ENCODE measurements at regions not wholly inside any gene's neighbourhood (a gene's known extent, or its start where the extent isn't known, plus 50 kb on each side); places are given as distances from the start of the nearest gene placed in this dataset.

DNA sequence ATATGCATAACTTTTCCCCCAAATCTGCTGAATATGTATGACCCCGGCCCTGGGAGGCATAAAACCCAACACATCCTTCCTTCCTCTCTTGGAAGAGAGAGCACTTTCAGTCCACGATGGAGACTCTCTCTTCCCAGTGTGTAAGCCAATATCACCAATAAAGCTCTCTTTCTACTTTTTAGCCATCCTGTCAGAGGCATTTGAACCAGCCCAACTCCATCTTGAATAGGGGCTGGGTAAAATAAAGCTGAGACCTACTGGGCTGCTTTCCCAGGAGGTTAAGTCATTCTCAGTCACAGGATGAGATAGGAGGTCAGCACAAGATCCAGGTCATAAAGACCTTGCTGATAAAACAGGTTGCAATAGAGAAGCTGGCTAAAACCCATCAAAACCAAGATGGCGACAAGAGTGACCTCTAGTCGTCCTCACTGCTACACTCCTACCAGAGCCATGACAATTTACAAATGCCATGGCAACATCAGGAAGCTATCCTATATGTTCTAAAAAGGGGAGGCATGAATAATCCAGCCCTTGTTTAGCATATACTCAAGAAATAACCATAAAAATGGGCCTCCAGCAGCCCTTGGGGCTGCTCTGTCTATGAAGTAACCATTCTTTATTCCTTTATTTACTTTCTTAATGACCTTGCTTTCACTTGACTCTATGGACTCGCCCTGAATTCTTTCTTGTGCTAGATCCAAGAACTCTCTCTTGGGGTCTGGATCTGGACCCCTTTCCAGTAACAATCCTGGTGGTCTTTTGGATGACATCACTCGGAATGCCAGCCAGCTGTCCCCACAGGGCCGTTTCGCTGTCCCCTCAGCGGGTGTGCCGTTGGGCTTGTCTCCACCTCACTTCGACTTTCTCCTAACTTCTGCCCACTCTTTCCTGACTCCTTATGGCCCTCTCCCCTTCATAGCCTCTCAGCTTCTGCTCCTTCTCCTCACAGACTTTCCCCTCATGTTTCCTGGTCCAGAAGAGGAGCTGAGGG lies 53.4 kb upstream of the NKD1 start:
- no peak overlapping the region for H3K4me3 Mint-ChIP-seq
- no peaks in the 10 kb centered on the region for H3K4me1 ChIP-seq (ENCODE audit: control insufficient read depth in 2 of 2, insufficient read depth in 2 of 2, low read length in 2 of 2)
- no peak overlapping the region for H3K4me3 ChIP-seq (ENCODE audit: control extremely low read depth in 1 of 5, extremely low read depth in 1 of 5, insufficient read depth in 1 of 5, low read depth in 2 of 5, low read length in 4 of 5)
- TF ChIP-seq CTCF (IDR thresholded peaks at IDR 0.05) (no peak), EZH2 (IDR thresholded peaks at IDR 0.05; ENCODE audit: borderline replicate concordance, insufficient read depth, low read depth, low read length, poor library complexity, severe bottlenecking) (no peak)
- ATAC-seq (ENCODE audit: low read depth) (no peak), DNase-seq (no peak)
- no peak overlapping the region for H3K4me2 ChIP-seq (replicated peaks; ENCODE audit: low read depth, low read length, poor library complexity, severe bottlenecking)
- H3K9me3 ChIP-seq (ENCODE audit: control extremely low read depth in 1 of 3, control insufficient read depth in 2 of 3, insufficient read depth in 1 of 3, low read length in 2 of 3), result peaks cover 0 to 7% (median 0%) of the 10 kb centered on the region in 3 donors
- ChIA-PET CTCF (interaction anchor here (1.0 kb wide), 1 partner anchor 150 kb away, joined by 3 read pairs; no protein-coding TSS in a partner anchor), POLR2A (no interaction called here)
- no peak overlapping the region for H3K9ac ChIP-seq (ENCODE audit: low read length)
- no peak overlapping the region for H2AFZ ChIP-seq (ENCODE audit: insufficient read depth, low read depth, low read length, poor library complexity, severe bottlenecking)
- H3K79me2 ChIP-seq (ENCODE audit: control insufficient read depth, insufficient read depth, low read length), result no peaks in the 10 kb centered on the region
- H4K20me1 ChIP-seq (ENCODE audit: control insufficient read depth, insufficient read depth, low read length, poor library complexity, severe bottlenecking), result no peaks in the 10 kb centered on the region
- 81% methylated on average over 9 of the region's 11 CpGs for WGBS (ENCODE audit: insufficient coverage)
- H3K36me3 ChIP-seq (replicated peaks in 1 of 2; ENCODE audit: control extremely low read depth in 1 of 2, control insufficient read depth in 1 of 2, extremely low read depth in 1 of 2, insufficient read depth in 2 of 2, low read length in 1 of 2), result no peaks in the 10 kb centered on the region
- no peaks in the 10 kb centered on the region for H3K9me3 Mint-ChIP-seq (ENCODE audit: insufficient read depth)
- H3K27me3 ChIP-seq (replicated peaks in 1 of 4; ENCODE audit: control extremely low read depth in 1 of 4, control insufficient read depth in 3 of 4, insufficient read depth in 4 of 4, low read length in 3 of 4), result peaks cover 0 to 5% (median 0%) of the 10 kb centered on the region in 4 experiments
- H3K27me3 Mint-ChIP-seq, result peaks cover 18% of the 10 kb centered on the region
- no peak overlapping the region for H3K27ac ChIP-seq (ENCODE audit: low read length in 2 of 2)
- intact Hi-C loops (cut with micrococcal nuclease), result no loop called here
- H3K4me1 Mint-ChIP-seq, result no peaks in the 10 kb centered on the region
- H3K27ac Mint-ChIP-seq, result no peak overlapping the region

DNA sequence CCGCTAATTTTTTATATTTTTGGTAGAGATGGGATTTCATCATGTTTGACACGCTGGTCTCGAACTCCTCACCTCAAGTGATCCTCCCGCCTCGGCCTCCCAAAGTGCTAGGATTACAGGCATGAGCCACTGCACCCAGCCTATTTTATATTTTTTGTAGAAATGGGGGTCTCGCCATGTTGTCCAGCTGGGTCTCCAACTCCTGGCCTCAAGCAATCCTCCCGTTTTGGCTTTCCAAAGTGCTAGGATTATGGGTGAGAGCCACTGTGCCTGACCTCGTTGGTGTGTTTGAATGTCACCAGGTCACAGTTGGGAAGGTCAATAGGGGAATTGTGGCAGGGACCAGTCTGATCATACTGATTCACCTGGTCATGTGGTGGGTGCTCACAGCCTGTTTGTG lies 56.7 kb upstream of the NKD1 start:
- Histone ChIP-seq H3K9ac (ENCODE audit: low read length) (no peak overlapping the region), H3K4me3 (ENCODE audit: control extremely low read depth in 1 of 5, extremely low read depth in 1 of 5, insufficient read depth in 1 of 5, low read depth in 2 of 5, low read length in 4 of 5) (no peak overlapping the region), H3K79me2 (ENCODE audit: control insufficient read depth, insufficient read depth, low read length) (no peaks in the 10 kb centered on the region), H3K36me3 (replicated peaks in 1 of 2; ENCODE audit: control extremely low read depth in 1 of 2, control insufficient read depth in 1 of 2, extremely low read depth in 1 of 2, insufficient read depth in 2 of 2, low read length in 1 of 2) (no peaks in the 10 kb centered on the region), H4K20me1 (ENCODE audit: control insufficient read depth, insufficient read depth, low read length, poor library complexity, severe bottlenecking) (no peaks in the 10 kb centered on the region), H3K27ac (ENCODE audit: low read length in 2 of 2) (no peak overlapping the region), H3K4me1 (ENCODE audit: control insufficient read depth in 2 of 2, insufficient read depth in 2 of 2, low read length in 2 of 2) (no peaks in the 10 kb centered on the region), H3K9me3 (ENCODE audit: control extremely low read depth in 1 of 3, control insufficient read depth in 2 of 3, insufficient read depth in 1 of 3, low read length in 2 of 3) (peaks cover 0 to 9% (median 0%) of the 10 kb centered on the region in 3 donors), H3K27me3 (replicated peaks in 1 of 4; ENCODE audit: control extremely low read depth in 1 of 4, control insufficient read depth in 3 of 4, insufficient read depth in 4 of 4, low read length in 3 of 4) (peaks cover 0 to 5% (median 0%) of the 10 kb centered on the region in 4 experiments), H3K4me2 (replicated peaks; ENCODE audit: low read depth, low read length, poor library complexity, severe bottlenecking) (no peak overlapping the region), H2AFZ (ENCODE audit: insufficient read depth, low read depth, low read length, poor library complexity, severe bottlenecking) (no peak overlapping the region)
- CTCF ChIA-PET, result no interaction called here
- Mint-ChIP-seq H3K4me1 (no peaks in the 10 kb centered on the region), H3K27ac (no peak overlapping the region), H3K27me3 (peaks cover 20% of the 10 kb centered on the region), H3K9me3 (ENCODE audit: insufficient read depth) (no peaks in the 10 kb centered on the region), H3K4me3 (no peak overlapping the region)
- TF ChIP-seq CTCF (IDR thresholded peaks at IDR 0.05) (no peak), EZH2 (IDR thresholded peaks at IDR 0.05; ENCODE audit: borderline replicate concordance, insufficient read depth, low read depth, low read length, poor library complexity, severe bottlenecking) (no peak)
- no peak for ATAC-seq (ENCODE audit: low read depth)
- intact Hi-C loops (cut with micrococcal nuclease), result no loop called here
- POLR2A ChIA-PET, result no interaction called here
- no peak for DNase-seq
- 92% methylated on average over 6 of the region's 8 CpGs for WGBS (ENCODE audit: insufficient coverage)
